ENCODE measurements at regions not wholly inside any gene's neighbourhood (a gene's known extent, or its start where the extent isn't known, plus 50 kb on each side); places are given as distances from the start of the nearest gene placed in this dataset.

- ChIA-PET CTCF (no interaction called here), POLR2A (no interaction called here)
- DNase-seq (ENCODE audit: extremely low spot score) = no peak
- no peak for TF ChIP-seq LEF1 (IDR thresholded peaks at IDR 0.05; ENCODE audit: borderline replicate concordance)
- no peak for TF ChIP-seq SP1 (IDR thresholded peaks at IDR 0.05)
Observed at GRCh38 chr1:108034396-108034795, 69.4 kb upstream of the VAV3 start.

GRCh38 chr1:108033550-108033951 is 68.6 kb upstream of the VAV3 start:
- POLR2A ChIA-PET = no interaction called here
- CTCF ChIA-PET = interaction anchor here (1.0 kb wide), 1 partner anchor 92 kb away, joined by 5 read pairs; no protein-coding TSS in a partner anchor
- DNase-seq (ENCODE audit: extremely low spot score) = no peak
- TF ChIP-seq HDGF (IDR thresholded peaks at IDR 0.05; ENCODE audit: borderline replicate concordance) (no peak), NFRKB (IDR thresholded peaks at IDR 0.05) (no peak), CTBP1 (IDR thresholded peaks at IDR 0.05; ENCODE audit: borderline replicate concordance) (no peak), L3MBTL2 (conservative IDR thresholded peaks at IDR 0.05) (no peak), SP1 (IDR thresholded peaks at IDR 0.05) (no peak), LEF1 (IDR thresholded peaks at IDR 0.05; ENCODE audit: borderline replicate concordance) (no peak), FOXK2 (IDR thresholded peaks at IDR 0.05) (no peak), ARNT (IDR thresholded peaks at IDR 0.05) (no peak), FOXM1 (IDR thresholded peaks at IDR 0.05; ENCODE audit: borderline replicate concordance) (no peak), TARDBP (IDR thresholded peaks at IDR 0.05) (no peak), FOXA1 (IDR thresholded peaks at IDR 0.05) (no peak), ELF4 (IDR thresholded peaks at IDR 0.05) (no peak), BHLHE40 (IDR thresholded peaks at IDR 0.05; ENCODE audit: borderline replicate concordance) (no peak), SUZ12 (IDR thresholded peaks at IDR 0.05) (no peak), ZNF384 (IDR thresholded peaks at IDR 0.05) (no peak), PKNOX1 (IDR thresholded peaks at IDR 0.05) (no peak)

GRCh38 chr1:108028841-108029388 is 63.9 kb upstream of the VAV3 start:
- ChIA-PET CTCF (no interaction called here), POLR2A (no interaction called here)
- TF ChIP-seq SUZ12 (IDR thresholded peaks at IDR 0.05) = no peak
- no peak for TF ChIP-seq PKNOX1 (IDR thresholded peaks at IDR 0.05)
- TF ChIP-seq CTBP1 (IDR thresholded peaks at IDR 0.05; ENCODE audit: borderline replicate concordance) = no peak
- no peak for TF ChIP-seq ZNF384 (IDR thresholded peaks at IDR 0.05)
- TF ChIP-seq LEF1 (IDR thresholded peaks at IDR 0.05; ENCODE audit: borderline replicate concordance) = no peak
- no peak for TF ChIP-seq FOXK2 (IDR thresholded peaks at IDR 0.05)
- TF ChIP-seq FOXA1 (IDR thresholded peaks at IDR 0.05) = no peak
- DNase-seq (ENCODE audit: extremely low spot score) = no peak

GRCh38 chr1:108027389-108027788 is 62.4 kb upstream of the VAV3 start:
- POLR2A ChIA-PET = no interaction called here
- CTCF ChIA-PET = no interaction called here

GRCh38 chr1:108017698-108018097 is 52.7 kb upstream of the VAV3 start:
- no peak for DNase-seq (ENCODE audit: extremely low spot score)
- TF ChIP-seq NFRKB (IDR thresholded peaks at IDR 0.05) = no peak
- no peak for TF ChIP-seq HDGF (IDR thresholded peaks at IDR 0.05; ENCODE audit: borderline replicate concordance)
- no peak for TF ChIP-seq TARDBP (IDR thresholded peaks at IDR 0.05)
- no peak for TF ChIP-seq BHLHE40 (IDR thresholded peaks at IDR 0.05; ENCODE audit: borderline replicate concordance)
- no peak for TF ChIP-seq FOXK2 (IDR thresholded peaks at IDR 0.05)
- no peak for TF ChIP-seq SUZ12 (IDR thresholded peaks at IDR 0.05)
- TF ChIP-seq ELF4 (IDR thresholded peaks at IDR 0.05) = no peak
- TF ChIP-seq ARNT (IDR thresholded peaks at IDR 0.05) = no peak
- no peak for TF ChIP-seq FOXA1 (IDR thresholded peaks at IDR 0.05)
- TF ChIP-seq FOXM1 (IDR thresholded peaks at IDR 0.05; ENCODE audit: borderline replicate concordance) = no peak
- TF ChIP-seq SP1 (IDR thresholded peaks at IDR 0.05) = no peak
- TF ChIP-seq CTBP1 (IDR thresholded peaks at IDR 0.05; ENCODE audit: borderline replicate concordance) = no peak
- TF ChIP-seq PKNOX1 (IDR thresholded peaks at IDR 0.05) = no peak
- no peak for TF ChIP-seq L3MBTL2 (conservative IDR thresholded peaks at IDR 0.05)
- no peak for TF ChIP-seq LEF1 (IDR thresholded peaks at IDR 0.05; ENCODE audit: borderline replicate concordance)
- CTCF ChIA-PET = no interaction called here
- POLR2A ChIA-PET = no interaction called here

More at GRCh38 chr1:108027389-108027788, 62.4 kb upstream of the VAV3 start:
- no peak for DNase-seq (ENCODE audit: extremely low spot score)
- no peak for TF ChIP-seq CTBP1 (IDR thresholded peaks at IDR 0.05; ENCODE audit: borderline replicate concordance)
- TF ChIP-seq SUZ12 (IDR thresholded peaks at IDR 0.05) = no peak
- no peak for TF ChIP-seq LEF1 (IDR thresholded peaks at IDR 0.05; ENCODE audit: borderline replicate concordance)
- no peak for TF ChIP-seq ZNF384 (IDR thresholded peaks at IDR 0.05)
- TF ChIP-seq NFRKB (IDR thresholded peaks at IDR 0.05) = no peak
- TF ChIP-seq PKNOX1 (IDR thresholded peaks at IDR 0.05) = no peak
- TF ChIP-seq L3MBTL2 (conservative IDR thresholded peaks at IDR 0.05) = no peak
- TF ChIP-seq FOXM1 (IDR thresholded peaks at IDR 0.05; ENCODE audit: borderline replicate concordance) = no peak
- TF ChIP-seq SP1 (IDR thresholded peaks at IDR 0.05) = no peak
- no peak for TF ChIP-seq ARNT (IDR thresholded peaks at IDR 0.05)
- no peak for TF ChIP-seq FOXK2 (IDR thresholded peaks at IDR 0.05)
- TF ChIP-seq HDGF (IDR thresholded peaks at IDR 0.05; ENCODE audit: borderline replicate concordance) = no peak
- TF ChIP-seq BHLHE40 (IDR thresholded peaks at IDR 0.05; ENCODE audit: borderline replicate concordance) = no peak
- TF ChIP-seq FOXA1 (IDR thresholded peaks at IDR 0.05) = no peak
- TF ChIP-seq ELF4 (IDR thresholded peaks at IDR 0.05) = no peak
- no peak for TF ChIP-seq TARDBP (IDR thresholded peaks at IDR 0.05)

All from HEK293T (cell line).